ENCODE measurements at regions not wholly inside any gene's neighbourhood (a gene's known extent, or its start where the extent isn't known, plus 50 kb on each side); places are given as distances from the start of the nearest gene placed in this dataset.

- intact Hi-C loops (cut with DNase I; ENCODE audit: low total_unique reads) = no loop called here
- TF ChIP-seq CTCF (IDR thresholded peaks at IDR 0.05 in 8 of 11, conservative IDR thresholded peaks at IDR 0.05 in 3 of 11) (no peak), POLR2A (IDR thresholded peaks at IDR 0.05) (no peak), POLR2AphosphoS5 (IDR thresholded peaks at IDR 0.05) (no peak)
- WGBS, 5 donors = 41 to 67% (median 46%) methylated on average over 1 of the region's 1 CpG
- Histone ChIP-seq H3K4me3 (no peak overlapping the region), H3K9me3 (no peaks in the 10 kb centered on the region), H3K36me3 (no peaks in the 10 kb centered on the region), H3K27ac (no peak overlapping the region), H3K4me1 (no peaks in the 10 kb centered on the region), H3K27me3 (replicated peaks in 1 of 7) (peaks cover 0 to 46% (median 0%) of the 10 kb centered on the region in 7 donors)
- no peak for DNase-seq
These were observed 122.0 kb upstream of the ALDH1A3 start for GRCh38 chr15:100757661-100758060.

GRCh38 chr15:100758555-100758954, 121.1 kb upstream of the ALDH1A3 start:
- no peak for DNase-seq
- 82 to 91% (median 85%) methylated on average over 6 of the region's 6 CpGs for WGBS, 5 donors

GRCh38 chr15:100759106-100759505, 120.5 kb upstream of the ALDH1A3 start:
- no peak overlapping the region for H3K4me3 ChIP-seq
- H3K36me3 ChIP-seq = no peaks in the 10 kb centered on the region
- intact Hi-C loops (cut with DNase I; ENCODE audit: low total_unique reads) = no loop called here
- H3K4me1 ChIP-seq = no peaks in the 10 kb centered on the region
- H3K27ac ChIP-seq = no peak overlapping the region
- H3K27me3 ChIP-seq (replicated peaks in 1 of 7) = peaks cover 0 to 46% (median 0%) of the 10 kb centered on the region in 7 donors
- no peak for DNase-seq
- 35 to 47% (median 41%) methylated on average over 6 of the region's 6 CpGs for WGBS, 5 donors
- no peak for TF ChIP-seq CTCF (IDR thresholded peaks at IDR 0.05 in 8 of 11, conservative IDR thresholded peaks at IDR 0.05 in 3 of 11)
- TF ChIP-seq POLR2AphosphoS5 (IDR thresholded peaks at IDR 0.05) = no peak
- no peak for TF ChIP-seq POLR2A (IDR thresholded peaks at IDR 0.05)
- no peaks in the 10 kb centered on the region for H3K9me3 ChIP-seq

More at GRCh38 chr15:100758555-100758954, 121.1 kb upstream of the ALDH1A3 start:
- no peaks in the 10 kb centered on the region for H3K4me1 ChIP-seq
- H3K9me3 ChIP-seq = no peaks in the 10 kb centered on the region
- H3K27ac ChIP-seq = no peak overlapping the region
- H3K36me3 ChIP-seq = no peaks in the 10 kb centered on the region
- no peak overlapping the region for H3K4me3 ChIP-seq
- intact Hi-C loops (cut with DNase I; ENCODE audit: low total_unique reads) = no loop called here
- H3K27me3 ChIP-seq (replicated peaks in 1 of 7) = peaks cover 0 to 46% (median 0%) of the 10 kb centered on the region in 7 donors
- no peak for TF ChIP-seq POLR2A (IDR thresholded peaks at IDR 0.05)
- TF ChIP-seq CTCF (IDR thresholded peaks at IDR 0.05 in 8 of 11, conservative IDR thresholded peaks at IDR 0.05 in 3 of 11) = no peak
- no peak for TF ChIP-seq POLR2AphosphoS5 (IDR thresholded peaks at IDR 0.05)

GRCh38 chr15:100759698-100760356, 119.8 kb upstream of the ALDH1A3 start:
- Histone ChIP-seq H3K36me3 (no peaks in the 10 kb centered on the region), H3K27ac (no peak overlapping the region), H3K4me1 (no peaks in the 10 kb centered on the region), H3K9me3 (no peaks in the 10 kb centered on the region), H3K27me3 (replicated peaks in 1 of 7) (peaks cover 0 to 46% (median 0%) of the 10 kb centered on the region in 7 donors), H3K4me3 (no peak overlapping the region)
- TF ChIP-seq CTCF (IDR thresholded peaks at IDR 0.05 in 8 of 11, conservative IDR thresholded peaks at IDR 0.05 in 3 of 11) (no peak), POLR2AphosphoS5 (IDR thresholded peaks at IDR 0.05) (no peak), POLR2A (IDR thresholded peaks at IDR 0.05) (no peak)
- 51 to 55% (median 53%) methylated on average over 12 of the region's 12 CpGs for WGBS, 5 donors
- no peak for DNase-seq
- intact Hi-C loops (cut with DNase I; ENCODE audit: low total_unique reads) = no loop called here
